ENCODE measurements at regions not wholly inside any gene's neighbourhood (a gene's known extent, or its start where the extent isn't known, plus 50 kb on each side); places are given as distances from the start of the nearest gene placed in this dataset.

DNA sequence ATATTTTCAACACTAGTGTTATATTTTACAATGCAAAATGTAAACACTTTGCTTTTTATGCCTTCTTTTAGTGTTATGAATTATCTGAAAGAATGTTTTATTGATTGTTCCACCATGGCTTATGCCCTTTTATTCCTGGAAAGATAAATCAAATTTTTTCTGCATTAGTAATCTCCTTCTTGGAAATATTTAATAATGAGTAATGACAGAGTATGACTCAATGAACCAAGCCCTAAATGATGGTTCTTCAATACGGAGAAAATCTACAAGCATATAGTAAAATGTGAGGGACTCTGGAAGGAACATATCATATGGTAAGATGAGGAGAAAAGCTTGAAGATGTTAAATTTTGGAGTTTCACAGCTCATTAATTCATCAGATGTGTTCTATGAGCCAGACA is 929.6 kb downstream of the C6orf118 start:
- Histone ChIP-seq H3K36me3 (no peaks in the 10 kb centered on the region), H3K27ac (no peak overlapping the region), H3K27me3 (no peaks in the 10 kb centered on the region), H3K9me3 (no peaks in the 10 kb centered on the region), H3K4me3 (no peak overlapping the region), H3K4me1 (no peaks in the 10 kb centered on the region)
- ATAC-seq: no peak
- TF ChIP-seq, protein P1, sequence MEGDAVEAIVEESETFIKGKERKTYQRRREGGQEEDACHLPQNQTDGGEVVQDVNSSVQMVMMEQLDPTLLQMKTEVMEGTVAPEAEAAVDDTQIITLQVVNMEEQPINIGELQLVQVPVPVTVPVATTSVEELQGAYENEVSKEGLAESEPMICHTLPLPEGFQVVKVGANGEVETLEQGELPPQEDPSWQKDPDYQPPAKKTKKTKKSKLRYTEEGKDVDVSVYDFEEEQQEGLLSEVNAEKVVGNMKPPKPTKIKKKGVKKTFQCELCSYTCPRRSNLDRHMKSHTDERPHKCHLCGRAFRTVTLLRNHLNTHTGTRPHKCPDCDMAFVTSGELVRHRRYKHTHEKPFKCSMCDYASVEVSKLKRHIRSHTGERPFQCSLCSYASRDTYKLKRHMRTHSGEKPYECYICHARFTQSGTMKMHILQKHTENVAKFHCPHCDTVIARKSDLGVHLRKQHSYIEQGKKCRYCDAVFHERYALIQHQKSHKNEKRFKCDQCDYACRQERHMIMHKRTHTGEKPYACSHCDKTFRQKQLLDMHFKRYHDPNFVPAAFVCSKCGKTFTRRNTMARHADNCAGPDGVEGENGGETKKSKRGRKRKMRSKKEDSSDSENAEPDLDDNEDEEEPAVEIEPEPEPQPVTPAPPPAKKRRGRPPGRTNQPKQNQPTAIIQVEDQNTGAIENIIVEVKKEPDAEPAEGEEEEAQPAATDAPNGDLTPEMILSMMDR (IDR thresholded peaks at IDR 0.05 in 4 of 5, conservative IDR thresholded peaks at IDR 0.05 in 1 of 5): no peak
- no peak for TF ChIP-seq POLR2A (IDR thresholded peaks at IDR 0.05)
- DNase-seq: no peak
- in situ Hi-C loops (cut with MboI; ENCODE audit: low sequenced_read_pairs in 4 of 4): no loop called here
- intact Hi-C loops (cut with DNase I; ENCODE audit: low total_unique reads): no loop called here

DNA sequence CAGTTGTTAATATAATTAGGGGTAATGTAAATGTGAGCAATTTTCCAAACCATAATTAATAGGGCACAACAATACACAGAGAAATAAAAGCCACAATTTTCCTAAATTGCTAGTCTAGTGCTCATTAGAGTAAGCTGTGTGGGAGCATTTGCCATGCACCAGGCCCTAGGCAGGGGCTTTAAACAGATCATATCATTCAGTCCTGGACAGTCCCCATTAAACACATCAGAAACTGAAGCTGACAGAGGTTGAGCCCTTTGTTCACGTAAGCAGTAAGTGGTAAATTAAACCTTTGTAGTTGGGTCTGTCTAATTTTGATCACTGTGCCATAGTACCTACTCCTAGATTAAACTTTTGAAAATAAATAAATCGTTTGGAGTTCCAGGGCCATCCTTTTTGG is 931.1 kb downstream of the C6orf118 start:
- Histone ChIP-seq H3K36me3 (no peaks in the 10 kb centered on the region), H3K9me3 (no peaks in the 10 kb centered on the region), H3K27ac (no peak overlapping the region), H3K4me3 (no peak overlapping the region), H3K4me1 (no peaks in the 10 kb centered on the region), H3K27me3 (no peaks in the 10 kb centered on the region)
- no peak for DNase-seq
- TF ChIP-seq, protein P1 (IDR thresholded peaks at IDR 0.05 in 4 of 5, conservative IDR thresholded peaks at IDR 0.05 in 1 of 5): no peak
- TF ChIP-seq POLR2A (IDR thresholded peaks at IDR 0.05): no peak
- intact Hi-C loops (cut with DNase I; ENCODE audit: low total_unique reads) (no loop called here), in situ Hi-C loops (cut with MboI; ENCODE audit: low sequenced_read_pairs in 4 of 4) (no loop called here)
- ATAC-seq: no peak

GRCh38 chr6:164377348-164377918 is 932.0 kb downstream of the C6orf118 start:
- H3K36me3 ChIP-seq: no peaks in the 10 kb centered on the region
- no peak for TF ChIP-seq POLR2A (IDR thresholded peaks at IDR 0.05)
- TF ChIP-seq, protein P1 (IDR thresholded peaks at IDR 0.05 in 4 of 5, conservative IDR thresholded peaks at IDR 0.05 in 1 of 5): no peak
- H3K27me3 ChIP-seq: no peaks in the 10 kb centered on the region
- in situ Hi-C loops (cut with MboI; ENCODE audit: low sequenced_read_pairs in 4 of 4): no loop called here
- ATAC-seq (no peak), DNase-seq (no peak)
- no peaks in the 10 kb centered on the region for H3K9me3 ChIP-seq
- no peaks in the 10 kb centered on the region for H3K4me1 ChIP-seq
- no peak overlapping the region for H3K4me3 ChIP-seq
- no peak overlapping the region for H3K27ac ChIP-seq
- intact Hi-C loops (cut with DNase I; ENCODE audit: low total_unique reads): no loop called here

DNA sequence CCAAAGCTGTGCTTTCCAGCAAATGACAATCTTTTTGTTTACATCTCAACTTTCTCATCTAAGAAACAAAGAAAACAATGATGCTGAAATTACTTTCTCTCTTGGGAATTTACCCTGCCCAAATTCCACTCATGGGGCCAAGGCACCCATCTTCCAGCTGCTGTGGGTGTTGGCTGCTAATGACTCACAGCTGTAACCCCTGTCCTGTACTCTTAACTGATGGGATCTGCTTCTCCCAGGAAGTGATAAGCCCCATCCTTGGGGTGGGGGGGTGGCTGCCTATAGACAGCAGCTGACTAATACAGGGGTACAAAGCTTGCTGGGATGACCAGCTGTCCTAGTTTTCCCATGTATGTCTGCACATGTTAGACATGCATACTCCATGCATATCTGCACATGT is 938.6 kb downstream of the C6orf118 start:
- no peak overlapping the region for H3K4me3 ChIP-seq
- in situ Hi-C loops (cut with MboI; ENCODE audit: low sequenced_read_pairs in 4 of 4): no loop called here
- ATAC-seq: no peak
- no peak overlapping the region for H3K27ac ChIP-seq
- no peaks in the 10 kb centered on the region for H3K36me3 ChIP-seq
- H3K4me1 ChIP-seq: no peaks in the 10 kb centered on the region
- no peak for DNase-seq
- intact Hi-C loops (cut with DNase I; ENCODE audit: low total_unique reads): no loop called here
- no peak for TF ChIP-seq POLR2A (IDR thresholded peaks at IDR 0.05)
- TF ChIP-seq, protein P1 (IDR thresholded peaks at IDR 0.05 in 4 of 5, conservative IDR thresholded peaks at IDR 0.05 in 1 of 5): no peak
- no peaks in the 10 kb centered on the region for H3K27me3 ChIP-seq
- no peaks in the 10 kb centered on the region for H3K9me3 ChIP-seq

DNA sequence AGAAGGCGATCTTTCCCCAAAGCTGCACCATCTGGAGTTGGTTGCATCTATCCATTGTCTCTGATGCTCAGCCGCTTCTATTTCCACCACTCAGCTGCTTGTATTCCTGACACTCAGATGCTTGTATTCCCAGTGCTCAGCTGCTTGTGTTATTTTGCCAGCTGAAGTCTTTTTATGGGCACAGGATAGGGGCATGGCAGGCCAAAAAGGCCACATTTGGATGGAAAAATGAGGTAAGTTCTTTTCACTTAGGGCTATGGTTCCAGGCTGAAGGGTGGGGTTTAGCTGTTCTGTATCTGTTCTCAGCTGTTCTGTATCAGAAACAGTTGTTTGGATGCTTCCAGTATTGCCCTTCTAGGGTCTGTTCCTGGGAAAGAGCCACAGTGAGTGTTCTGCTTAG is 944.9 kb downstream of the QKI start:
- Histone ChIP-seq H3K36me3 (no peaks in the 10 kb centered on the region), H3K4me3 (no peak overlapping the region), H3K27me3 (no peaks in the 10 kb centered on the region), H3K9me3 (peaks cover 3 to 6% (median 3%) of the 10 kb centered on the region in 3 donors), H3K4me1 (no peaks in the 10 kb centered on the region), H3K27ac (no peak overlapping the region)
- DNase-seq: no peak
- ATAC-seq: no peak
- intact Hi-C loops (cut with DNase I; ENCODE audit: low total_unique reads): no loop called here
- TF ChIP-seq POLR2A (IDR thresholded peaks at IDR 0.05): no peak
- in situ Hi-C loops (cut with MboI; ENCODE audit: low sequenced_read_pairs in 4 of 4): no loop called here

All from gastrocnemius medialis (tissue), 4 donors.